HG03571 (cell line): ENCODE measurements at regions not wholly inside any gene's neighbourhood (a gene's known extent, or its start where the extent isn't known, plus 50 kb on each side); places are given as distances from the start of the nearest gene placed in this dataset.
"Not testable (repeated sequence)": the region's sequence is repeated elsewhere in the genome, so short reads cannot be mapped to it uniquely, and the experiment has no call there.

Experiments used
- ATAC-seq: cut with Tn5 transposase; IDR thresholded peaks from one replicate; pipeline ENCODE4 v1.9.1; 2021; ENCODE audit not compliant: unreplicated experiment

- ATAC-seq = not testable (repeated sequence)
Measured at GRCh38 chr1:78203410-78203982, 157.7 kb downstream of the GIPC2 start.

GRCh38 chr1:78210175-78210574 lies 164.4 kb downstream of the GIPC2 start:
- no peak for ATAC-seq

GRCh38 chr1:78211483-78212092 lies 165.8 kb downstream of the GIPC2 start:
- no peak for ATAC-seq

- no peak for ATAC-seq
Measured at GRCh38 chr1:78214334-78214733, 168.6 kb downstream of the GIPC2 start.

- no peak for ATAC-seq
Measured at GRCh38 chr1:78222225-78222959, 176.6 kb downstream of the GIPC2 start.

- ATAC-seq = no peak
Measured at GRCh38 chr1:78222960-78223358, 177.2 kb downstream of the GIPC2 start.

- no peak for ATAC-seq
Measured at GRCh38 chr1:78223417-78224215, 177.8 kb downstream of the GIPC2 start.

GRCh38 chr1:78224246-78224785 lies 178.6 kb downstream of the GIPC2 start:
- ATAC-seq = no peak

GRCh38 chr1:78224861-78225552 lies 179.2 kb downstream of the GIPC2 start:
- no peak for ATAC-seq

- no peak for ATAC-seq
Measured at GRCh38 chr1:78226784-78227183, 181.0 kb downstream of the GIPC2 start.

GRCh38 chr1:78227705-78228635 lies 182.2 kb downstream of the GIPC2 start:
- no peak for ATAC-seq

- no peak for ATAC-seq
Measured at GRCh38 chr1:78229344-78229743, 183.6 kb downstream of the GIPC2 start.

GRCh38 chr1:78231477-78231876 lies 185.7 kb downstream of the GIPC2 start:
- ATAC-seq = no peak

- ATAC-seq = no peak
Measured at GRCh38 chr1:78231894-78232293, 186.1 kb downstream of the GIPC2 start.

GRCh38 chr1:78232630-78233029 lies 186.9 kb downstream of the GIPC2 start:
- ATAC-seq = no peak

- no peak for ATAC-seq
Measured at GRCh38 chr1:78234496-78234895, 188.7 kb downstream of the GIPC2 start.

- ATAC-seq = no peak
Measured at GRCh38 chr1:78236716-78237115, 190.9 kb downstream of the GIPC2 start.

GRCh38 chr1:78237364-78237916 lies 191.7 kb downstream of the GIPC2 start:
- ATAC-seq = no peak

- ATAC-seq = no peak
Measured at GRCh38 chr1:78240191-78240590, 194.4 kb downstream of the GIPC2 start.
